Osteocyte (in vitro differentiated cells): ENCODE measurements at regions not wholly inside any gene's neighbourhood (a gene's known extent, or its start where the extent isn't known, plus 50 kb on each side); places are given as distances from the start of the nearest gene placed in this dataset.
A peak's percentile ranks its signal among the peaks of the same experiment; 100 is the strongest.

Experiments used
- DNase-seq: peaks from one replicate; pipeline ENCODE4 v3.0.0; 2021; ENCODE audit warnings: mixed read lengths; ENCODE audit not compliant: unreplicated experiment; ENCODE audit errors: extremely low spot score
- H3K27ac Mint-ChIP-seq: one replicate; pipeline ENCODE4 v1.8.0; 2021; ENCODE audit warnings: mild to moderate bottlenecking, mixed read lengths; ENCODE audit not compliant: unreplicated experiment
- H3K27me3 Mint-ChIP-seq: one replicate; pipeline ENCODE4 v1.8.0; 2021; ENCODE audit warnings: mixed read lengths; ENCODE audit not compliant: unreplicated experiment
- H3K36me3 Mint-ChIP-seq: one replicate; pipeline ENCODE4 v1.8.0; 2021; ENCODE audit warnings: mixed read lengths; ENCODE audit not compliant: unreplicated experiment
- H3K4me1 Mint-ChIP-seq: one replicate; pipeline ENCODE4 v1.8.0; 2021; ENCODE audit warnings: mixed read lengths; ENCODE audit not compliant: unreplicated experiment
- H3K4me3 Mint-ChIP-seq: one replicate; pipeline ENCODE4 v1.8.0; 2021; ENCODE audit warnings: mild to moderate bottlenecking, moderate library complexity, mixed read lengths; ENCODE audit not compliant: unreplicated experiment
- H3K9me3 Mint-ChIP-seq: one replicate; pipeline ENCODE4 v1.8.0; 2021; ENCODE audit warnings: mixed read lengths; ENCODE audit not compliant: unreplicated experiment
- CTCF ChIP-seq: fragments of 200-600 bp; sonication (generic); IDR thresholded peaks from 2 replicates; pipeline ENCODE4 v1.5.0; 2021; ENCODE audit warnings: antibody characterized with exemption, mild to moderate bottlenecking, moderate library complexity

- Mint-ChIP-seq H3K27me3 (peaks cover 5% of the 10 kb centered on the region), H3K4me3 (no peak overlapping the region), H3K4me1 (no peaks in the 10 kb centered on the region), H3K9me3 (no peaks in the 10 kb centered on the region), H3K27ac (no peak overlapping the region), H3K36me3 (no peaks in the 10 kb centered on the region)
- no peak for TF ChIP-seq CTCF
- no peak for DNase-seq
These were observed 1360.6 kb upstream of the ACO1 start for GRCh38 chr9:31023847-31024246.

GRCh38 chr9:31027678-31028077, 1356.8 kb upstream of the ACO1 start:
- H3K4me1 Mint-ChIP-seq, result peaks cover 8% of the 10 kb centered on the region
- TF ChIP-seq CTCF, result no peak
- no peak overlapping the region for H3K4me3 Mint-ChIP-seq
- H3K9me3 Mint-ChIP-seq, result no peaks in the 10 kb centered on the region
- no peaks in the 10 kb centered on the region for H3K36me3 Mint-ChIP-seq
- H3K27me3 Mint-ChIP-seq, result peaks cover 2% of the 10 kb centered on the region
- H3K27ac Mint-ChIP-seq, result no peak overlapping the region
- DNase-seq, result no peak

GRCh38 chr9:31028137-31028536, 1356.3 kb upstream of the ACO1 start:
- DNase-seq, result no peak
- Mint-ChIP-seq H3K27me3 (no peaks in the 10 kb centered on the region), H3K36me3 (no peaks in the 10 kb centered on the region), H3K4me3 (no peak overlapping the region), H3K27ac (no peak overlapping the region), H3K4me1 (peaks cover 8% of the 10 kb centered on the region), H3K9me3 (no peaks in the 10 kb centered on the region)
- TF ChIP-seq CTCF, result no peak

- Mint-ChIP-seq H3K4me1 (peaks cover 8% of the 10 kb centered on the region), H3K27ac (no peak overlapping the region), H3K36me3 (no peaks in the 10 kb centered on the region), H3K4me3 (peak overlapping the region; percentile 5), H3K9me3 (no peaks in the 10 kb centered on the region), H3K27me3 (peaks cover 2% of the 10 kb centered on the region)
- DNase-seq, result no peak
- no peak for TF ChIP-seq CTCF
These were observed 1353.7 kb upstream of the ACO1 start for GRCh38 chr9:31030741-31031202.

GRCh38 chr9:31032206-31032605, 1352.2 kb upstream of the ACO1 start:
- no peak for DNase-seq
- H3K9me3 Mint-ChIP-seq, result no peaks in the 10 kb centered on the region
- peaks cover 2% of the 10 kb centered on the region for H3K27me3 Mint-ChIP-seq
- no peaks in the 10 kb centered on the region for H3K36me3 Mint-ChIP-seq
- H3K4me1 Mint-ChIP-seq, result peaks cover 8% of the 10 kb centered on the region
- H3K27ac Mint-ChIP-seq, result no peak overlapping the region
- no peak for TF ChIP-seq CTCF
- H3K4me3 Mint-ChIP-seq, result no peak overlapping the region
